Fibroblast of villous mesenchyme (primary cell): ENCODE measurements at regions not wholly inside any gene's neighbourhood (a gene's known extent, or its start where the extent isn't known, plus 50 kb on each side); places are given as distances from the start of the nearest gene placed in this dataset.

Source experiments
- DNase-seq: peaks from one replicate; pipeline ENCODE4 v3.0.0-alpha.2; 2010; ENCODE audit warnings: low read depth
- H3K4me3 ChIP-seq: 2 replicates; pipeline ENCODE4 v1.5.1; 2011; ENCODE audit warnings: low read depth, mild to moderate bottlenecking, low read length
- TF ChIP-seq, protein P1 (sequence below): IDR thresholded peaks from 2 replicates; pipeline ENCODE4 v1.5.1; 2012; ENCODE audit warnings: low read depth, mild to moderate bottlenecking, low read length; ENCODE audit not compliant: insufficient read depth

- no peak overlapping the region for H3K4me3 ChIP-seq
- TF ChIP-seq, protein P1, sequence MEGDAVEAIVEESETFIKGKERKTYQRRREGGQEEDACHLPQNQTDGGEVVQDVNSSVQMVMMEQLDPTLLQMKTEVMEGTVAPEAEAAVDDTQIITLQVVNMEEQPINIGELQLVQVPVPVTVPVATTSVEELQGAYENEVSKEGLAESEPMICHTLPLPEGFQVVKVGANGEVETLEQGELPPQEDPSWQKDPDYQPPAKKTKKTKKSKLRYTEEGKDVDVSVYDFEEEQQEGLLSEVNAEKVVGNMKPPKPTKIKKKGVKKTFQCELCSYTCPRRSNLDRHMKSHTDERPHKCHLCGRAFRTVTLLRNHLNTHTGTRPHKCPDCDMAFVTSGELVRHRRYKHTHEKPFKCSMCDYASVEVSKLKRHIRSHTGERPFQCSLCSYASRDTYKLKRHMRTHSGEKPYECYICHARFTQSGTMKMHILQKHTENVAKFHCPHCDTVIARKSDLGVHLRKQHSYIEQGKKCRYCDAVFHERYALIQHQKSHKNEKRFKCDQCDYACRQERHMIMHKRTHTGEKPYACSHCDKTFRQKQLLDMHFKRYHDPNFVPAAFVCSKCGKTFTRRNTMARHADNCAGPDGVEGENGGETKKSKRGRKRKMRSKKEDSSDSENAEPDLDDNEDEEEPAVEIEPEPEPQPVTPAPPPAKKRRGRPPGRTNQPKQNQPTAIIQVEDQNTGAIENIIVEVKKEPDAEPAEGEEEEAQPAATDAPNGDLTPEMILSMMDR: no peak
- DNase-seq: no peak
Observed at GRCh38 chr2:58649756-58650155, 408.6 kb upstream of the FANCL start.

GRCh38 chr2:58645017-58645416 is 403.9 kb upstream of the FANCL start:
- H3K4me3 ChIP-seq: no peak overlapping the region
- TF ChIP-seq, protein P1: no peak

DNA sequence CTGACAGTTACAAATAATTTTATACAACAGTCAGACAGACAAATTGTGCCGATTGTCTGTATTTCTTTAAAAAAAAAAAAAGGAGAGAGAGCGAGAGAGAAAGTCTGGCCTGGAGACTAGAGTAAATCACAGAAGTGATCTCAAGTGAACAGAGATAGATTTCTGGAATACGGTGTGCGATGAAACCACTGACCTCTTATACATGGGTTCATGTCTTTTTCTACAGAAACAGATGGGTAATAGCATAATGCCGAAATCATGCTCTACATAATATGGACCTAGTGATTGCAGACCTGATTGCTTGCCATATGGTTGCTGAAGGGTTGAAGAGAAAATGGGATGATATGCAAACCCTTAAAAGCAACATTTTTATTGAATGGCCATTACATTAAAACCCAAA is 403.3 kb upstream of the FANCL start:
- TF ChIP-seq, protein P1: no peak
- no peak for DNase-seq
- H3K4me3 ChIP-seq: no peak overlapping the region

More at GRCh38 chr2:58645017-58645416, 403.9 kb upstream of the FANCL start:
- no peak for DNase-seq

DNA sequence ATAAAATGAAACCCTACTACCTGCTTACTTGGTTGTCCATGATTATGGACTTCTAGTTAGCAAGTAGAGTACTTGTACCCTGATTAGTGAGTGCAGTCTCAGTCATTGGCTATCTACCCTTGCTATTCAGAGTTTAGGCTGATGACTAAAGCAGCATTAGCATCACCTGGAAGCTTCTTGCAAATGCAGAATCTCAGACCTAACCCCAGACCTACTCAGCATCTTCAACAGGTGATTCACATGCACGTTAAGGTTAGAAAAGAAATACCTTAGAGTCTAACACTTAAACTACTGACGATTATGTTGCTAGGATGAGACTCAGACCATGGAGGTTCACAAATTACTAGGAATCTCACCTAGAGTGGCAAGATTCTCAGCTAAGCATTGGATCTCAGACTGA is 399.9 kb upstream of the FANCL start:
- DNase-seq: no peak
- TF ChIP-seq, protein P1: no peak
- H3K4me3 ChIP-seq: no peak overlapping the region

GRCh38 chr2:58640042-58640441 is 398.9 kb upstream of the FANCL start:
- no peak for DNase-seq
- TF ChIP-seq, protein P1: no peak
- H3K4me3 ChIP-seq: no peak overlapping the region

DNA sequence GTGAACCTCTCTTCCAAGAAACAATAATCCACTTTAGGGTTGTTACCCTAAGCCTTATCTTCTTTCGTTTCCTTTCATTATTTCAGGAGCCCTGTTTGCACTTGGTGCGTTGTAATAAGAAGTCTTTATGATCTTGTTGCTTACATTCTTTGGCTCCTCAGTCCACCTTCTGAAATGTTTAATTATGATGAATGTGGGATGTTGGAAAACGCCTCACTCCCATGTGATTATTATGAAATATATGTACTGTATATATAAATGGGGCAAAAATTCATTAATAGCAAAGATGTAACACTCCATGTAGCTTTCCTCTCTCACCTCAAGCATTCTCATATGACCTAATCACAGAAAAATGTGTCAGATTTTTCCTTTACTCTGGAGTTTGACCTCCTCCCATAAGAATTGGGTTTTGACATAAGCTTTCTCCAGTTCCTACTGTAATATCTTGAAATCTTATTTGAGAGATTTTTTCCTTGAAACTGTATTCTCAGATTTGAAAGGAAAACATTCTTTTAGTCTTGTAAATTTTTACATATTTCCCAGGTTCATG is 397.2 kb upstream of the FANCL start:
- no peak overlapping the region for H3K4me3 ChIP-seq
- TF ChIP-seq, protein P1: no peak
- no peak for DNase-seq

- no peak overlapping the region for H3K4me3 ChIP-seq
- TF ChIP-seq, protein P1: no peak
- DNase-seq: no peak
Observed at GRCh38 chr2:58636872-58637271, 395.7 kb upstream of the FANCL start.
